ENCODE measurements at regions not wholly inside any gene's neighbourhood (a gene's known extent, or its start where the extent isn't known, plus 50 kb on each side); places are given as distances from the start of the nearest gene placed in this dataset.

DNA sequence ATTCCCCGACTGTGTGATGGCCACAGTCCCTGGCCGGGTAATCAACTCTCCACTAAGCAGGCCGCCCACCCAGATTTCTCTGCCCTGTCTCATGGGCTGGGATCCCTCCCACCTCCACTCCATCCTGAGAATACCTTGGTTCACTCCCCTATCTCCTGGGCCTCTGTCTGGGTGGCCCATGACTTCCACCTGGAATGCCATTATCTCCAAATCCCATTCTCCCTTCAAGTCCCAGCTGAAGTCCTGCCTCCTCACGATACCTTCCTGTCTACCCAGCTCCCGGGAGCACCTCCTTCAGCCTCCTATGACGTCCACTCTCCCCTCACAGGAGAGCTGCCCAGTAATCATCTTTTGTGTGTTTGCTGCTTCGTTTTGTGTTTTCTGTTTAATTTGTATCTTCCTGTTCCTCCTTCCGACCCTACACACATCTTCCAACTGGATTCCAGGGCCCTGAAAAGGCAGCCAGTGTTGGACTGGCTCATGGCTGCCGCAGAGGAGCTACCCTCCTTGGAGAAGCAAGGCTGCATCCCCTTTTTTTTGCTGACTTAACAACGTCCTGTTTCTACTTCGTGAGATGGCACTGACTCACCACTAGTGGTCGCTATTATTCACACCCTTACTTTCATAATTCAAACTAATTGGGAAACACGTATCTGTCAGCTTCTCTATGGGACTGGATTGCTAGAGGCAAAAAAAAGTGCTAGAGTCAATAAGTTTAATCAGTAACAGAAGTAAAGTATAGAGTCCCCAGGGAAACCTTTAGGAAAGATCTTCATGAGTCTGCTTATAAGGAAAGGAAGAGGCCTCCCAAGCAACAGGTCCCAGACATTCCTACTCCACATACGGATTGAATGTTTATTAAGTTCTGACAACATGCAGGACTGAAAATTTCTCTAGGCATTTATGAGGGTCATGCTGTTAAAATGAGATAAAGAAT, 171.9 kb upstream of the GATA6 start:
- DNase-seq, result no peak

DNA sequence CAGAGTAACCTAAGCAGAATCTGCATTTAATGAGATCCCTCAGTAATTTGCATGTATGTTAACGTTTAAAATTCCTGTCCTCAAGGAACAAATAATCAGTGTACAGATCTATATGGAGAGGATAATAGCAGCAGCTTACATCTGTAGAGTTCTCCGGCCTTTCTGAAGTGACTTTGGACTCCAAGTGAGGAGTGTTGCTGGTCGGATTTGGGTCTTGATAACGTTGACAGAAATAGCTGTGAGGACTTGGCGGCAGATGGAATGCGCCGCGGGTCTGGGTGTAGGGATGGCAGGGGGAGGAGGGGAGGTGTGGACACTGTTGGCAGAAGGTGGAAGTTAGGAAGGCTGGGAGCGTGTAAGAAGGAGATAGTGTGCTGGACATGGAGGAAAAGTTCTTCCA, 170.9 kb upstream of the GATA6 start:
- DNase-seq, result no peak

DNA sequence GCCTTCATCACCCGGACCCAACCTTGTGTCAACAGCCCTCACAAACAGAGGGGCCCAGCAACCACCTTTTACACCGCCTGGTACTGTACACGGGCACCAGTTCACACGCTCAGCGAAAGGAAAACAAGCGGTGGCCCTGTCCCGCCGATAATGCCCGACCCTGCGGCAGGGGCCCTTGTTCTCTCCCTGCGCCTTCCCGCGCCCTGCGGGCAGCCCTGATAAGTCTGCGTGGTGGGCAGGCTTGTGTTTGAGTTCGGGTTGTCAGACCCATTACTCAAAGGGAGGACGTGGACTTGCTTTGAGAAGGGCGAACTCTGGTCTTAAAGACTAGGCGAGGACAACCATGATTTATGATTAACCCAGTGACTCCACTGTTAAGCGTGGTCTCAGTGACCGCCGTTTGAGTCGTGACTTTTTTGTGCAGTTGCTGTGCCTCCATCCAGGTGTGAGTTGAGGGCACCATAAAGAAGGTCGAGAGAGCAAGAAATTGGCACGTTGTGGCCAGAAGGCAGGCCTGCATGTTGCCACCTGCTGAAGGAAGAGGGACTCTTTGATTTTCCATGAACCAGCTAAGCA, 167.4 kb upstream of the GATA6 start:
- DNase-seq, result no peak

DNA sequence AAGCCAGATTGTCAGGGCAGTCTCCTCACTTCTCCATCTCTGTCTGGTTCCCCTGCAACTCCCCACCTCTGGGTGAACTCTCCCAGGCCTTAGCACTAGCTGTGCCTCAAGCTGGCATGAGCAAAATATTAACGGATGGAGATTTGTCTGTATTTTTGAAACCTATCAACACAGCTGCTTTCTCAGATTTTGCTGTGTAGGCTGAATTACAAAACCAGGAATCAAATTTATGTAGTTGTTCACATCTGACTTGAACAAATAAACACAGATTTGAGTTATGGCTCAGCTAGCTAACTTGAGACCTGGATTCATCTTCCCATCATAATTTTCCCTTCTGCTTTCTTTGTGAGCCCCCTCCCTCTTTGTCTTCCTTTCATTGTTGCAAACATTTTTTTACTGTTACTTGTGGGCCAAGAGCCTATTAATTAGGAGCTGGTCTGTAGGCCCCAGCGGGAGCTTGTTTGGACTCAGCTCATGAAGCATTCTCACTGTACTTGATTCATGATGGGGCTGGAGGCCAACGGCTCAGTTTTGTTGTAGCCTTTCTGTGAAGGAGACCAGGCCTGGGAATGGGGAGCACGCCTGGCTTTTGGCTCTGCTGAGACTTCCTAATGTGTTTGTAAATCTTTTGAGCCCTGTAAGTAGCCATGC, 164.1 kb upstream of the GATA6 start:
- peak; percentile 75 for DNase-seq

DNA sequence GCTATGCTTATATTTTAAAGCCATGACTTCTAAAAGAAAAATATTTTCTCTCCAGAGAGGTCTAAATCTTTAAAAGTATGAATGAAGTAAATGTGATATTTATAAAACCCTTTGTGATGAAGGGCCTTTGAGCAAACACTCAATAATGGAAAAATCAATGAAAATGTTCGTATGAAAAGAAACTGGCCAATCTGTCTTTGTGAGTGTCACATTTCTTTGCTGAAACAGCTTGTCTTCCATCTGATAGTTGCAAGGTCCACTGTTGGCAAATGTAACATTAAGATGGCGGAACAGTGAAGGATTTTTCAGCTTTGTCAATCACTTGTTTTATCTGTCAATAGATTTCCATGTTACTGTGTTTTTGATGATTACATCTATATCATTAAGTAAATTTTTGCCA, 162.9 kb upstream of the GATA6 start:
- no peak for DNase-seq

DNA sequence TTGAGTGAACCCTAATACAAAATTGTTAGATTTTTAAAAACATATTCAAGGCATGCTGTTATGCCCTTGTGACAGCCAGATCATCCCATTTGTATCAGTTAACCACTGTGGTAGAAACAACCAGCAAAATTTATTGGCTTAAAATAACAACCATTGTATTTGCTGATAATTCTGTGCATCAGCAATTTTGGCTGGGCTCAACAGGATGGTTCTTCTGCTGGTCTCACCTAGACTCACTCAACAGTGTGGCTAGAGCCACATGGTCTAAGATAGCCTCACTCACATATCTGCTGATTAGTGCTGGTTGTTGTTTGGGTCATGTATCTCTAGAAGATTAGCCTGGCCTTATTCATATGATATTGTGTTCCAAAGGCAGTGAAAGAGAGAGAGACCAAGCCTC, 160.1 kb upstream of the GATA6 start:
- DNase-seq, result no peak

DNA sequence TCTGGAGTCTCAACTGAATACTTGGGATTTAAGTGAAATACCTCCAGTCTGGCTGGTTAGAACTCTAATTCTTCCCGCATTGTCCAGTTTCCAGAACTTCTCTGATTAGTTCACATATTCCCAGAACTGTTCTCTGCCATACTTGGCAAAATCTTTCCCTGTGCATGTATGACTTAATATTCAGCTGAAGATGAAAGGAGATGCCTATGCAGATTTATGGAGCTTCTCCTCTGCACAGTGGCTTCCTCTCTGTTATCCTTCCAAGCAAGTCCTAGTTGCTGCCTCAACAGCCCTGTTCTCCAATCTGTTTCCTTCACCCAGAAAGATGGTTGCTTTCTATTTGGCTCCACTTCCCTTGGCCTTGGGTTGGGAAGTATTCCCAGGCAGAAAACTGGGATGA, 155.4 kb upstream of the GATA6 start:
- no peak for DNase-seq

DNA sequence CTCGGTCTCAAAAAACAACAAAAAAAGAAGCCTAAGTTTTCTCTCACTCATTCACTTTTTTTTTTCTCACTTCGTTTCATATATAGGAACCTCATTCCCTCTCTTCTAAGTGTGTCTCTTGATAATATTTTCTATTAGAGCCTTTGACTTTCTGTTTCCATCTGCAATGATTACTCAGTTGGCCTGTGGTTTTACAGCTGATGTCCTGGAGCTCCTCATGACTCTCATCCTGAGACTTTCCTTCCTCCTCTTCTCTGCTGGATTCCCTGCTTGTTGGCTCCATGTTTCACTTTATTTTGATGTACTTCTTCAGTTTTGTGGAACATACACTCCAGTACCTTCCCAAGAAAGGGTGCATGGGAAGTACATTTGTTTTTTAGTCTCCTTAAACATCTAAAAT, 154.2 kb upstream of the GATA6 start:
- DNase-seq, result no peak

DNA sequence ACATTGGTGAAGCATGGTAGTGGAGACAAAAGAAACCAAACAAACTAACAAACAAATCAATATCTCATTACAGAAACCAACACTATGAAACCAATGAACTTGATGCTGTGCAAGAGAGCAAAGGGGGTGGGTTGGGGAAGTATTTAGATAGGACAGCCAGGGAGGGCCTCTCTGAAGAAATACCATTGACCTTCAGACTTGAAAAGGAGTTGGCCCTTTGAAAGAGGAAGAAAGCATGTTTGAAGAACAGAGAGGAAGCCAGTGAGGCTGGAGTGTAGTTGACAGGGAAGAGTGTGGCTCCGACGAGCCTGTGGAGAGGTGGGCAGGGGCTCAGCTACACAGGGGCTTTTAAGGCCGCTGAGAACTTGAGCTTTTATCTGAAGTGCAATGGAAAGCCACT, 151.0 kb upstream of the GATA6 start:
- no peak for DNase-seq

DNA sequence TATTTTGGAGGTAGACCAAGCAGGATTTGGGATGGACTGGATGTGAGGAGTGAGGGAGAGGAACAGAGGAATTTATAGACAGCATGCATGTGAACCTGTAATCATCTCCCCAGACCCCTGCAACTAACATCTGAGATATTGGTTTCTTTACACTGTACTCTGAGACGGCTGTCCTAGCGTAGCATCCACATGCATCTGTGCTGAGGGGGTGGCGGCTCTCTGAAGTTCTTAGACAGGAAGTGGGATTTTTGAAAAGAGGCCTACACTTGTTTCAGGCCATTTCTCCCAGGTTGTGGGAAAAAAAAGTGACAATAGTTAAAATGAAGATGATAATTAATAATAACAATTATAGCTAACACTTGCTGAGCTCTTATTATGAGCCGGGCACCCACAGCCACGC, 150.2 kb upstream of the GATA6 start:
- DNase-seq, result no peak

DNA sequence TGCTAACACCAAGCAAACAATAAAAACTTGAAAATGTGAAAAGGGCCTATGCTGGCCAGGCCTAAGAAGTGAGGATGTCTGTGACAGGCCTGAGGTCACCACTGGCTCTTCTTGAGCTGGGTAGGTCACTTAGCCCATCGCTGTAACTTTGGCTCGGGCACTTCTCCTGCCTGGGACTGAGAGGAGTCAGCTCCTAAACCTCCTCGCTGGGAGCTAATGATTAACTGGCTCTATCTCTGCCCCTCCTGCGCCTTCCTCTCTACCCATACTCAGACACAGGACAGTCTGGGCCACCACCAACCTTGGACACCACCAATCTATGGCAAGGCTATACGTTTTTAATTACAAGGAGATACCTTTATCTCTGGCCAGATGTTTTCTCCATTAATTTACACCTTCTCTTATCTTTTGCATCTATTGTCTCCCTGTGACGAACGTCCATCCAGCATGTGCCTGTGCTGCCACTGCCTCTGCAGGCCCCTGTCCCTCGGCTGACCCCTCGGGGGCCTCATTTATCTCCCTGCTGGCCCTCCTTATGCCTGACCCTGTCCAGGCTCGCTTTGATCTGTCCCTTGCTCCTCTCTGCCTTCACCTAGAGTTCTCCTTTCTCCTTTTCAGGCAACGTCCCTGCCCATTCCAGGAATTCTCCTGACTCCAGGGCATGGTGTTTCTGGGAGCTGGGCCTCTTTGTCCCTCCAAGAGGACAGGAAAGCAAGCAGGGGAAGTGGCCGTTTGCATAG, 149.1 kb upstream of the GATA6 start:
- DNase-seq, result no peak

DNA sequence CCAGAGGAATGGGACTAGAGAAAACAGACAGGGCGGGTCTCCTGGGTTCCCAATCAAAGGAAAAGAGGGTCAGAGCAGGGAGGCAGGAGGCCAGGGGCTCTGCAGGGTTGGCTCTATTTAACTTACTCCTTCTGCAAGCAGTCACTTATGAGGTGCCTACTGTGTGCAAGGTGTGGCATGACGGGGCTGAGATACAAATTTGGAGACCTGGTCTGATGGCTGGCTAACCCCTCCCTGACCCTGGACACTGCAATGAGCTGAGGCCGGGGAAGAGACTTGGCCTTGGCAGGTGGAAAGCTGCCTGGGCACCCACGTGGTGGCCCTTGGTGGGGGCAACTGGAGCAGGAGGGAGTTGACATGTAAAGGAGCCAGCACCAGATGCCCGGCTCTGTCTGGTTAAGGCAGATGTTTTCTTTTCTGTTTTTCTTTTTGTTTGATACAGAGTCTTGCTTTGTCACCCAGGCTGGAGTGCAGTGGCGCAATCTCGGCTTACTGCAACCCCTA, 148.5 kb upstream of the GATA6 start:
- DNase-seq, result no peak

DNA sequence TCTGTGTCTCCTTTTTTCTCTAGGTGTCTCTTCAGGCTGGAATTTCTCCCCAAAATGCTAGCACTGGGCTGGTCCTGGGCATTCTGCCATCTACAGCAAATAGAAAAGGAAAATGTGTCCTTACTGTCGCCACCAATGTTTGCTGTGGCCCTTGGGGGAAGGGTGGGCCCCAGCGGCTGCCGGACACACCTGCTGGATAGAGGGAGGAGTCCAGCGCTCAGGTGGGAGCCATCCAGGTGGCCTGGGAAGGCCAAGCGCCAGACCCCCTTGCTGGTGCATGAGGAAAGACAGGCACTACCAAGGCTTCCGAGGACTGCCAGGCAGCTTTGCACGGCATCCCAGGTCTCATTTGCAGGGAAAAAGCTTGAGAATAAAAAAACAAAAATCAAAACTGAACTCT, 147.7 kb upstream of the GATA6 start:
- DNase-seq, result no peak

DNA sequence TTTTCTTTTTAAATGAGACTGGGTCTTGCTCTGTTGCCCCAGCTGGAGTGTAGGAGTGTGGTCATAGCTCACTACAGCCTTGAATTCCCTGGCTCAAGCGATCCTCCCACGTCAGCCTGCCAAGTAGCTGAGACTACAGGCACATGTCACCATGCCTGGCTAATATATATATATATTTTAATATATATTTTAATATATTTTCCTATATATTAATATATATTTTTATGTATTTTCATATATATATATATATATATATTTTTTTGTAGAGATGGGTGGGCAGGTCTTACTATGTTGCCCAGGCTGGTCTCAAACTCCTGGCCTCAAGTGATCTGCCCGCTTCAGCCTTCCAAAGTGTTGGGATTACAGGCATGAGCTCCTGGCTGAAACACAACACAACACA, 144.5 kb upstream of the GATA6 start:
- DNase-seq, result no peak

DNA sequence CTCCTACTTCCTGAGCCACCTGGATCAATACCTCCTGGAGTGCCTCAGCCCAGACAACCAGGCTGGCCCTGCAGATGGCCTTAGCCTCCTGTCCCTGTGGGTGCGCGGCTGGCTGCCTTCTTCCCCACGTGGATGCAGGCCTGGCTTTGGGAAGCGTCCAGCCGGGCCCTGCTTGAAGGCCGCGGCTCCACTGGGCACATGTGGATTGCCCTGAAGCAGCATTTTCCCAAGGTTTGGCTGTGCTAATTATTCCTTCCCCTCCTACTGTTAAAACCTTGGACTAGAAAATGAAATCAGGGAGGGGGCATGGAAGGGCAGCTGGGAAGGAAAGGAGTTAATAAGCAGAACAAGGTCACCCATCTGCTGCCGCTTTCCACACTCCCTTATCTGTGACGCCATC, 143.0 kb upstream of the GATA6 start:
- DNase-seq, result no peak

DNA sequence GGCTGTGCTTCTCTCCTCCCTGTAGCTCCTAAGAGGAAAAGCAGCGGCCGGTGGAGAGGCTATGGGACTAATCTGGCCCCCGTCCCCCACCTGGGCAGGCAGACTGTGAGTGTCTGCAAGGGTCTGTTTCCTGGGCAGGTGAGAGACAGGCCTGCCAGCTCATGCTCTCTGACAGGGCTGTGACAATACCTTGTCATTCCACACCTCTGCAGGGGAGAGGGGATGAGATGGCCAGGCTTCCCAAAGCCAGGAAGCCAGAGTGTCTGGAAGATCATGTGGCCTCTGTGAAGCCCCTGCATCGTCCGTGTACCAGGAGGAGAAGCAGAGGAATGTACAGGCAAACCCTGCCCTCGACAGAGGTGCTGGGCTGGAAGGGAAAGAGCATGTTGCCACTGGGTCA, 142.5 kb upstream of the GATA6 start:
- DNase-seq, result no peak

DNA sequence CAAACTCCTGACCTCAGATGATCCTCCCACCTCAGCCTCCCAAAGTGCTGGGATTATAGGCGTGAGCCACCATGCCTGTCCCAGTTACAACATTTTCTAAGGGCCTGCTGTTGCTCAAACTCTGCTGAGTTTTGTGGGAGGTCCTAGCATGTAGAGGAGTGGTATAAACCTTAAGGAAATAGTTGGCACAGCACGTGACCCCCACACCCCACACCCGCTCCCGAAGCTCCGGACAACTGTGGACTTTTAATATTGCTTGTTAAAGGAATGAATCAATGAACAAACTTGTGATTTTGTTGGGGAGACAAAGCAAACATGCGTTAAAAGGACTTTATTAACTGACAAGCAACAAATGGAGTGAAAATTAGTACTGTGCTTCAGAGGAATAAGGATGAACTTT, 137.8 kb upstream of the GATA6 start:
- no peak for DNase-seq

DNA sequence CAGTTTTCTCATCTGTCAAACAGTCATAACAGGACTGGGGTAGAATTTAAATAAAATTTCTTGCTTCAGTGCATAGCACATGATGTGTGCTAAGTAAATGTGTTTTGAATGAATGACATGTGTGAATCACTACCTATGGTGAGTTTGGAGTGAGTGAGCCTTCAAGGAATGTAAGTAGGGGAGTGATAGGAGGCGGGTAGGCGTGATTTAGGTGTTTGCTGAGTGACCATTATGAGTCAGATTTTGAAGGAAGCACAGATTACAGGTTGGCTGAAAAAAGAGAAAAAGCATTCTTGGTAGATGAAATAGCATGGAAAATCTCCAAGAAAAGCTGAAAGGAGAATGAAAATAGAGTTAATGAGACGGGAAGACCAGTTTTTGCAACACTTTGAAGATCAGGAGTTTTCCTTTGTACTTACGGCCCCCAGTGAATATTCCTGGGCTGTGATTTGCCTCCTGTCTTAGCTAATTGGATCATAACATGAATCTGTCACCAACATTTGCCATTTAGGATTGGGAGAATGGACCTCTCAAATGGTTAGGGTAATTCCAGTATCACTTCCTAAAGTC, 136.9 kb upstream of the GATA6 start:
- DNase-seq, result no peak

DNA sequence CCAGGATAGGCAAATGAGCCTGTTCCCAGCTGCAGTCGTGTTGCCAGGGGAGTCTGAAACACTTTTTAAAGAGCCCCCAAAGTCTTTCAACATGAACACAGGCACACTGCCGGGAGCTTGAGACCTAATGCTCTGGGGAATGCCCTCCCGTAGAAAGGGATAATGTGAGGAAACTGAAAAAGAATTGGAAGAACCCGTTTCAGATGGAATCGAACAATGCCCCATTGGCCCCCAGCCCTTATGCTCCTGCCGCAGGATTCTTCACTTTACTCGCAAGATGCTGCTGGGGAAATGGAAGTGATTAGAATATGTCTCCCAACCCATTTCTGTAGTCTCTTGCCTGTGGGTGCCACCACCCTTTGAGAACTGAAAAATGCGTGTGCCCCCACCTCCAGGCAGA, 136.3 kb upstream of the GATA6 start:
- no peak for DNase-seq

DNA sequence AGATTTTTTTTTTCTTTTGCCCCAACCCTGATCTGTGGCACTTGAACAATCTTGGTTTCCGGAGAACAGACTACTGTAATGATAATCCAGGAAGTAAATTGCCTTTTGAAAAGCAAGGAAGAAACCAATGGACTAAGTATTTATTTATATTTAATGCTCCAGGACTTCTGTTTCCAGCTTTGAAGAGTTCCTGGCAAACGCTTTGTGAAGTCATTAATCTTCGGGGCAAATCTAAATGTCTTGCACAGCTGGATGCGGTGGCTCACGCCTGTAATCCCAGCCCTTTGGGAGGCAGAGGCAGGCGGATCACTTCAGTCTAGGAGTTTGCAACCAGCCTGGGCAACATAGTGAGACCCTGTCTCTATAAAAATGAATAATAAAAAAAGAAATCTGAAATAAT, 135.1 kb upstream of the GATA6 start:
- DNase-seq, result no peak

DNA sequence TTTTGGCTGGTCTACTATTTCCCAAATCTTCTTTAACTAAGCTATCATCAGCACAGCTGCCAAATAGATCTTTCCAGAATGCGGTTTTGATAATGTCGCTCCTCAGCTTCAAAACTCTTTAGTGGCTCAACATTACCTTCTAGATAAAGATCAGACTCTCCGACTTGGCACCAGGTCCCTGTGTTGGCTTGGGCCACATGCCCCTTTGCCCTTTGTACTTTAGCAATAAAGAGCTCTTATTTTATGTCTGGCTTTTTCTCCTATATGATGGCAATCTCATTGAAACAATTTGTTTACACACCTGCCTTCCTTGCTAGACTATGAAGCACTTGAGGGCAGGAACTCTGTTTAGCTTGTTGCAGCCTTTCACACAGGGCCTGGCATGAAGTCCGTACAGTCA, 128.9 kb upstream of the GATA6 start:
- no peak for DNase-seq

DNA sequence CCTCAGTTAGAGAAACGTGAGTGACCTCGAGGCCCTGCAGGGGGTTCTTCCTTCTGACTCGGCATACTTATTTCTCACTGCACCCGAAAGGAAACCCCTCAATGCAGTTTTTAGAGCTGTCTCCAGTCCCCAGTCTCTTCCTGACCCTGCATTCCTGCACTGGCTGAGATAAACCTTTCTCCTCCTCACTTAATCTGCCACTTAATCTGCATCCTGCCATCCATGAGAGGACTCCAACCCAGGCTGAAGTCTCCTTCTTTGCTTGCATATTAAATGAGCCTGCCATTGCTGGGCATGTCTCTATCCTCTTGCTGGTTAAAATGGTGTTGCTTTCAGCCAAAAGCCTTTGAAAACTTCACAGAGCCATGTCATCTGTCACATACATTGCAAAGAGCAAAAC, 125.6 kb upstream of the GATA6 start:
- no peak for DNase-seq
